Choroid plexus epithelial cell (primary cell): ENCODE measurements at regions not wholly inside any gene's neighbourhood (a gene's known extent, or its start where the extent isn't known, plus 50 kb on each side); places are given as distances from the start of the nearest gene placed in this dataset.
"Not testable (repeated sequence)": the region's sequence is repeated elsewhere in the genome, so short reads cannot be mapped to it uniquely, and the experiment has no call there.

Experiments
- DNase-seq: peaks from one replicate; pipeline ENCODE4 v3.0.0-alpha.2; 2010; ENCODE audit warnings: low read depth
- H3K4me3 ChIP-seq: 2 replicates; pipeline ENCODE4 v1.5.1; 2011; ENCODE audit warnings: low read depth, mild to moderate bottlenecking, control low read depth, low read length, moderate library complexity
- TF ChIP-seq, protein P1 (sequence below): conservative IDR thresholded peaks from 2 replicates; pipeline ENCODE4 v1.5.1; 2011; ENCODE audit warnings: low read depth, mild to moderate bottlenecking, control low read depth, inconsistent platforms, low read length, moderate library complexity

- no peak for DNase-seq
- TF ChIP-seq, protein P1, sequence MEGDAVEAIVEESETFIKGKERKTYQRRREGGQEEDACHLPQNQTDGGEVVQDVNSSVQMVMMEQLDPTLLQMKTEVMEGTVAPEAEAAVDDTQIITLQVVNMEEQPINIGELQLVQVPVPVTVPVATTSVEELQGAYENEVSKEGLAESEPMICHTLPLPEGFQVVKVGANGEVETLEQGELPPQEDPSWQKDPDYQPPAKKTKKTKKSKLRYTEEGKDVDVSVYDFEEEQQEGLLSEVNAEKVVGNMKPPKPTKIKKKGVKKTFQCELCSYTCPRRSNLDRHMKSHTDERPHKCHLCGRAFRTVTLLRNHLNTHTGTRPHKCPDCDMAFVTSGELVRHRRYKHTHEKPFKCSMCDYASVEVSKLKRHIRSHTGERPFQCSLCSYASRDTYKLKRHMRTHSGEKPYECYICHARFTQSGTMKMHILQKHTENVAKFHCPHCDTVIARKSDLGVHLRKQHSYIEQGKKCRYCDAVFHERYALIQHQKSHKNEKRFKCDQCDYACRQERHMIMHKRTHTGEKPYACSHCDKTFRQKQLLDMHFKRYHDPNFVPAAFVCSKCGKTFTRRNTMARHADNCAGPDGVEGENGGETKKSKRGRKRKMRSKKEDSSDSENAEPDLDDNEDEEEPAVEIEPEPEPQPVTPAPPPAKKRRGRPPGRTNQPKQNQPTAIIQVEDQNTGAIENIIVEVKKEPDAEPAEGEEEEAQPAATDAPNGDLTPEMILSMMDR = no peak
- H3K4me3 ChIP-seq = no peak overlapping the region
These were observed 1238.8 kb downstream of the CDH11 start for GRCh38 chr16:63883091-63883490.

- TF ChIP-seq, protein P1 = no peak
- no peak for DNase-seq
- H3K4me3 ChIP-seq = no peak overlapping the region
These were observed 1239.3 kb downstream of the CDH11 start for GRCh38 chr16:63882576-63882975.

GRCh38 chr16:63880948-63881347 is 1240.9 kb downstream of the CDH11 start:
- no peak overlapping the region for H3K4me3 ChIP-seq
- no peak for DNase-seq
- TF ChIP-seq, protein P1 = no peak

GRCh38 chr16:63877401-63877800 is 1244.5 kb downstream of the CDH11 start:
- TF ChIP-seq, protein P1 = no peak
- no peak for DNase-seq
- H3K4me3 ChIP-seq = no peak overlapping the region

DNA sequence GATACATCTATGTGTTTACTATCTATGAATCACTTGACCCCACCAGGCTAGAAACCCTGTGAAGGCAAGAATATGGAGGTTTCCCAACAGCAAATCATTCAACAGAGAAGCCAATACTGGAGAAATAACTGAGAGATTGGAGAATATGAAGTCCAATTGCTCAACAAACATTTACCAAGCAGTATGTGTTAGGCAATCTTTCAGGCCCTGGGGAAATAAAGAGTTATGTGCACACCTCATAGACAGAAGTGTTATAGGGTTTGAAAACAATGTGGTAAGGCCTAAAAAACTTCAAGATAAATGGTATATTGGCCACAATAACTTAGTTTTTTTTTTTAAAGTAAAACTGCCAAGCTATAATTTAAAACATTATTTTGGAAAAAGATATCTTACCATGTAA is 1245.8 kb downstream of the CDH11 start:
- DNase-seq = peak; percentile 6
- TF ChIP-seq, protein P1 = no peak

GRCh38 chr16:63860700-63861099 is 1261.2 kb downstream of the CDH11 start:
- H3K4me3 ChIP-seq, DNase-seq: not testable (repeated sequence)

More for the DNA sequence above, 1245.8 kb downstream of the CDH11 start:
- no peak overlapping the region for H3K4me3 ChIP-seq

DNA sequence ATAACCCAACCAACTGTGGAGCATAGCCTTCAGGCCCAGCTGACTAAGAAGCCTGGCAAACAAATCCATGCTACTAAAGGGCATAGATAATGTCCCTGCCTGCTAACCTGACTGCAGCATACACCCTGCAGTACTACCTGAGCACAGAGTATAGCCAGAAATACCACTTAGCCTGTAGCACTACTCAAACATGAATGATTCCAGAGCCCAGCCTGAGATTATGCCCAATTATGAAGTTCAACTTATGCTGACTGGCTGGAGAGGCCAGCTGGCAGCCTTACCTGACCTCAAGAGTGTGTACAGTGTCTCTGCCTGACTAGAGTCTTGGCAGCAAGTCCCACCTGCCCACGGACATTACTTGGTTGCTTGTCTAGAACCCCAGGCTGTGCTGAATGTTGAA is 1265.3 kb downstream of the CDH11 start:
- no peak for DNase-seq
- H3K4me3 ChIP-seq = no peak overlapping the region
- TF ChIP-seq, protein P1 = no peak

DNA sequence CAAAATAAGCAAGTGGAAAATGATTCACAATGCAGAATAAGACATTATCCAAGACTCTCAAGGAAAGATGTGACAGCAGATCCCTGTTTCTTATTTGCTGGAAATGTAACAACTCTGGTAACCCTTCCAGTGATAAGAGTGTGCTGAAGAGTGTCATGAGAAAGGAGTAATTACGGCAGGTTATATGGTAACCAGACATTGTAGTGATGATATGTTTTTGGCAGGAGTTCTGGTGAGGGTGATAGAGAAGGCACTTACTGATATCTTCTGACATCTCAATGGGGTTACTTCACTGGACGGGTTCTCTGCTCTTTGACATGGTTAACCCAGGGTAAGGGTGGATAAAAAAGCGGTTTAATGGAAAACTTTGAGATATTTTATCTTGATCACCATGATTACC is 1270.9 kb downstream of the CDH11 start:
- TF ChIP-seq, protein P1 = no peak
- H3K4me3 ChIP-seq = no peak overlapping the region

More for the DNA sequence above, 1270.9 kb downstream of the CDH11 start:
- no peak for DNase-seq
